Chondrocyte (in vitro differentiated cells): ENCODE measurements at regions not wholly inside any gene's neighbourhood (a gene's known extent, or its start where the extent isn't known, plus 50 kb on each side); places are given as distances from the start of the nearest gene placed in this dataset.
A peak's percentile ranks its signal among the peaks of the same experiment; 100 is the strongest.
"Not testable (repeated sequence)": the region's sequence is repeated elsewhere in the genome, so short reads cannot be mapped to it uniquely, and the experiment has no call there.

Source experiments
- DNase-seq: peaks from one replicate; pipeline ENCODE4 v3.0.0; 2021; ENCODE audit warnings: mixed read lengths, low spot score
- H3K27ac Mint-ChIP-seq: one replicate; pipeline ENCODE4 v1.8.0; 2021; ENCODE audit warnings: mild to moderate bottlenecking, moderate library complexity, mixed read lengths; ENCODE audit not compliant: unreplicated experiment
- H3K27me3 Mint-ChIP-seq: 2 replicates; pipeline ENCODE4 v1.8.0; 2021; ENCODE audit warnings: low read depth, mixed read lengths
- H3K36me3 Mint-ChIP-seq: 2 replicates; pipeline ENCODE4 v1.8.0; 2021; ENCODE audit warnings: low read depth, mixed read lengths
- H3K4me1 Mint-ChIP-seq: 2 replicates; pipeline ENCODE4 v1.8.0; 2021; ENCODE audit warnings: low read depth, mild to moderate bottlenecking, mixed read lengths
- H3K4me3 Mint-ChIP-seq: one replicate; pipeline ENCODE4 v1.8.0; 2021; ENCODE audit warnings: mild to moderate bottlenecking, moderate library complexity, mixed read lengths; ENCODE audit not compliant: unreplicated experiment
- H3K9me3 Mint-ChIP-seq: 2 replicates; pipeline ENCODE4 v1.8.0; 2021; ENCODE audit warnings: low read depth, mixed read lengths
- TF ChIP-seq, protein P1 (sequence below): fragments of 200-600 bp; sonication (generic); IDR thresholded peaks from 2 replicates; pipeline ENCODE4 v1.5.0; 2021; ENCODE audit warnings: antibody characterized with exemption, mild to moderate bottlenecking, moderate library complexity

DNA sequence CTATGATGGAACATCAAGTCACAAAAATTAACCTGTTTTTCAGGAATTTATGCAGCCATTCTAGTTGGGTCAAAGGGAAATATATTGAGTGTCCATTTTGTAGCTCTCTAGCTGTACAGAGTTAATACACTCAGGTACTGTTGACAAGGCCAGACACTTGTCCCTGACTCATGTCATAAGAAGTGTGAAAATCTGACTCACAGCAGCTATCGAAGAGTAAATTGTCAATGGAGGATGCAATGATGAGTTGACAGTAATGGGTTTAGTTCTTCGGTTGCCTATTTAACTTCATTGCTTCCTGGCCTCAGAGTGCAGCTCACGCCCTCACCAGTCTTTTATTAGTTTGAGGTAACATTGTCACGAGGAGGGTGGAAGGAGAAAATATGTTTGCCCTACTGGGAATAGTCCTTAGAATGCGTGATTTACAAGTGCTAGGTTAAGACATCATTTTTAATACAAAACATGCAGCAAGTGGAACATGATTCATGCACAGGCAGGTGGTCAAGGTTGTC lies 255.1 kb downstream of the XPNPEP1 start:
- peaks cover 6% of the 10 kb centered on the region for H3K27me3 Mint-ChIP-seq

DNA sequence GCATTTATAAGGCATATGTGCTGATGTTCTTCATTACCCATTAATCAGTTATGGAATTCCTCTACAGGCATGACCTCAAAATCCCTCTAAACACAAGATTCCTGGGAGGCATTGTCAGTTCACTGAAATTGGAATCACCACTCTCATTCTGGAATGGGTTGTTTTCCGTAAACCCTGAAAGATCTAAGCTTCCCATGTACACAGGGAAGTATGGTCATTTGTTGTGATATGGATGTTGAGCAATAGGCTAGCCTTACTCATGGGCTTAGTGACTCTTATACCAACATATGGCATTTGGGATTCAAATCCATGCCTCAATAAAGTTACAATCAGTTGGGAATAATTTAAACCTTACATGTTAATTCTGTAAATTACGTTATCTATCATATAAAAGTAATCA lies 258.0 kb downstream of the XPNPEP1 start:
- no peak for DNase-seq
- Mint-ChIP-seq H3K27me3 (peaks cover 2% of the 10 kb centered on the region), H3K36me3 (no peaks in the 10 kb centered on the region), H3K27ac (no peak overlapping the region), H3K9me3 (peaks cover 4% of the 10 kb centered on the region), H3K4me1 (no peaks in the 10 kb centered on the region), H3K4me3 (no peak overlapping the region)
- TF ChIP-seq, protein P1, sequence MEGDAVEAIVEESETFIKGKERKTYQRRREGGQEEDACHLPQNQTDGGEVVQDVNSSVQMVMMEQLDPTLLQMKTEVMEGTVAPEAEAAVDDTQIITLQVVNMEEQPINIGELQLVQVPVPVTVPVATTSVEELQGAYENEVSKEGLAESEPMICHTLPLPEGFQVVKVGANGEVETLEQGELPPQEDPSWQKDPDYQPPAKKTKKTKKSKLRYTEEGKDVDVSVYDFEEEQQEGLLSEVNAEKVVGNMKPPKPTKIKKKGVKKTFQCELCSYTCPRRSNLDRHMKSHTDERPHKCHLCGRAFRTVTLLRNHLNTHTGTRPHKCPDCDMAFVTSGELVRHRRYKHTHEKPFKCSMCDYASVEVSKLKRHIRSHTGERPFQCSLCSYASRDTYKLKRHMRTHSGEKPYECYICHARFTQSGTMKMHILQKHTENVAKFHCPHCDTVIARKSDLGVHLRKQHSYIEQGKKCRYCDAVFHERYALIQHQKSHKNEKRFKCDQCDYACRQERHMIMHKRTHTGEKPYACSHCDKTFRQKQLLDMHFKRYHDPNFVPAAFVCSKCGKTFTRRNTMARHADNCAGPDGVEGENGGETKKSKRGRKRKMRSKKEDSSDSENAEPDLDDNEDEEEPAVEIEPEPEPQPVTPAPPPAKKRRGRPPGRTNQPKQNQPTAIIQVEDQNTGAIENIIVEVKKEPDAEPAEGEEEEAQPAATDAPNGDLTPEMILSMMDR = no peak

More for the DNA sequence above, 255.1 kb downstream of the XPNPEP1 start:
- TF ChIP-seq, protein P1 = no peak
- H3K9me3 Mint-ChIP-seq = no peaks in the 10 kb centered on the region
- no peak overlapping the region for H3K4me3 Mint-ChIP-seq
- no peaks in the 10 kb centered on the region for H3K36me3 Mint-ChIP-seq
- DNase-seq = no peak
- no peak overlapping the region for H3K27ac Mint-ChIP-seq
- no peaks in the 10 kb centered on the region for H3K4me1 Mint-ChIP-seq

DNA sequence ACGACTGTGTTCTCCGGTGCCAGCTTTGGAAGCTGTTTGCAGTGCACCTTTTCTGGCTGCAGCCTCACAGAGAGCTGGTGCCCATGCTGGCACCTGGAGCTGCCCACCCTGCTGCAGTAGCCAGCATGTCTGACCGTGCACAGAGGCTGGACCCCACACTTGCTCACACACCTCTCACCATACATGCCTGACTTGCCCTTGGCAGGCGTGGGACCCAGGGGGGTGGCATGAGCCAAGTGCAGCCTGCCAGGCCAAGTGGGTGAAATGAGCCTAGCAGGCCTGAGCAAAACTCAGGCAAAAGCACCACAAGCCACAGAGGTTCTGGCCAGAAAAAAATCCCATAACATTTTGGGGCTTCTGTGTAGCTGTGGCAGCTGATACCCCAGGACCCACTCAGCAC lies 258.8 kb downstream of the XPNPEP1 start:
- Mint-ChIP-seq H3K4me1 (no peaks in the 10 kb centered on the region), H3K27me3 (no peaks in the 10 kb centered on the region), H3K27ac (no peak overlapping the region), H3K36me3 (no peaks in the 10 kb centered on the region), H3K9me3 (peaks cover 10% of the 10 kb centered on the region), H3K4me3 (no peak overlapping the region)
- DNase-seq = peak; percentile 69
- TF ChIP-seq, protein P1 = no peak

DNA sequence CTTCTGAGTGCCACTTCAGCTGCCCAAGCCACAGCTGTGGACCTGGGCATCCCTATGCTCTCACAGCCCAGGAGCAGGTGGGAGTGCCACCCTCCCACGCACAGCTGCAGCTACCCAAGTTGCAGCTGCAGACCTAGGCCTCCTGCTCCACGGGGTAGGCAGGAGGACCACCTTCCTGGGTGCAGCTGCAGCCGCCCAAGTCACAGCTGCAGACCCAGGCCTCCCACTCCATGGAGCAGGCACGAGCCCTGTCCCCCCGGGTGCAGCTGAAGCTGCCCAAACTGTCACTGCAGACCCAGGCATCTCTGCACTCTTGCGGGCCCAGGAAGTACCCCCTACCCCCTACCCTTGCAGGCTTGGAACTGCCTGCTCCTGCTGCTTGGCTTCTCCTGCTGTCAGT lies 260.2 kb downstream of the XPNPEP1 start:
- Mint-ChIP-seq H3K27ac (no peak overlapping the region), H3K9me3 (peaks cover 10% of the 10 kb centered on the region), H3K4me3 (no peak overlapping the region), H3K27me3 (no peaks in the 10 kb centered on the region), H3K36me3 (no peaks in the 10 kb centered on the region), H3K4me1 (no peaks in the 10 kb centered on the region)
- DNase-seq = peak; percentile 72
- TF ChIP-seq, protein P1 = no peak

- not testable (repeated sequence) for H3K4me3 Mint-ChIP-seq, H3K36me3 Mint-ChIP-seq
These were observed 270.7 kb downstream of the XPNPEP1 start for GRCh38 chr10:109652612-109653011.

GRCh38 chr10:109650228-109650627 lies 273.1 kb downstream of the XPNPEP1 start:
- Mint-ChIP-seq H3K4me3 (no peak overlapping the region), H3K36me3 (no peaks in the 10 kb centered on the region), H3K27ac (no peak overlapping the region), H3K4me1 (no peaks in the 10 kb centered on the region), H3K9me3 (peaks cover 9% of the 10 kb centered on the region), H3K27me3 (peaks cover 6% of the 10 kb centered on the region)
- TF ChIP-seq, protein P1 = no peak
- DNase-seq = no peak

More at GRCh38 chr10:109652612-109653011, 270.7 kb downstream of the XPNPEP1 start:
- peak; percentile 79 for DNase-seq
- not testable (repeated sequence) for H3K27ac Mint-ChIP-seq, H3K27me3 Mint-ChIP-seq, H3K4me1 Mint-ChIP-seq, H3K9me3 Mint-ChIP-seq
